Renal cortical epithelial cell (primary cell): ENCODE measurements at regions not wholly inside any gene's neighbourhood (a gene's known extent, or its start where the extent isn't known, plus 50 kb on each side); places are given as distances from the start of the nearest gene placed in this dataset.
A peak's percentile ranks its signal among the peaks of the same experiment; 100 is the strongest.
"Not testable (repeated sequence)": the region's sequence is repeated elsewhere in the genome, so short reads cannot be mapped to it uniquely, and the experiment has no call there.

Experiments
- DNase-seq: peaks from one replicate; pipeline ENCODE4 v3.0.0-alpha.2; 2011; ENCODE audit warnings: low read depth

DNA sequence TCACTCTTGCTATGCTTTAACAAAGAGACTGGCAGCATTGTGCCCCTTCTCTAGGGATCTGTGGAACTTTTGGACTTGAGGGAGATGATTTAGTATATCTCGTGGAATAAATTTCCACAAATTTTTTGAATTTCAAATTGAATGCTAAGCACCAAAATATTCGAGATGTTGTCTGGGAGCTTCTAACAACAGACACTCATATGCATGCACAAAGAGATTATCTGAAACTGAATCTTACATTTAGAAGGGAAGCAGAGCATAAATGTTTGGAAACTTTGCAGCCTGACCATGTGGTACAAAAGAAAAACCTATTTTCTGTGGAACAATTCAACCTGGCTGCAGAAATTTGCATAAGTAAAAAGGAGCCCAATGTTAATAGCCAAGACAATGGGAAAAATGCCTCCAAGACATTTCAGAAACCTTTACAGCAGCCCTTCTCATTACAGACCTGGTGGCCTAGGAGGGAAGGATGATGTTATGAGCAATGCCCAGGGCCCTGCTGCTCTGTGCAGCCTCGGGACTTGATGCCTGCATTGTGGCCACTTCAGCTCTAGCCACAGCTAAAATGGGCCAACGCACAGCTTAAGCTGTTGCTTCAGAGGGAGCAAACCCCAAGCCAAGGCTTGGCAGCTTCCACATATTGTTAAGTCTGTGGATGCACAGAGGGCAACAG, 285.8 kb upstream of the FAM174A start:
- no peak for DNase-seq

DNA sequence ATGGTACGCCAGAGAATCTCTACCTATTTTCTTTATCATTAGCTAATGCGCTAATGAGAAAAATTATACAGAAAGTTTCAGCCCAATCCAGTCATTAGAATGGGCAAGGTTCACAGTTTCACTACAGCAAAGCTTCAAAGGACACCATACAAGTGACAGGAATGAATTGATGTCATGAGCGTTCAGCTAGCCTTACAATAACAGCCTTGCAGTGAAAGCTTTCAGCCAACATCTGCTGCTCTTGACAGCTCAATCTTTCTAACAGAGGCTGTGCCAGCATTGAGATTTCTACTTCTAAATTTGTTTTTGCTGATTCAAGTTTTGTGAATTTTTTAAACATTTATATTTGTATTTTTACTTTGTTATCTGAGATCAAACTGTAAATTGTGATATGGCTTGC, 302.4 kb upstream of the FAM174A start:
- no peak for DNase-seq

DNA sequence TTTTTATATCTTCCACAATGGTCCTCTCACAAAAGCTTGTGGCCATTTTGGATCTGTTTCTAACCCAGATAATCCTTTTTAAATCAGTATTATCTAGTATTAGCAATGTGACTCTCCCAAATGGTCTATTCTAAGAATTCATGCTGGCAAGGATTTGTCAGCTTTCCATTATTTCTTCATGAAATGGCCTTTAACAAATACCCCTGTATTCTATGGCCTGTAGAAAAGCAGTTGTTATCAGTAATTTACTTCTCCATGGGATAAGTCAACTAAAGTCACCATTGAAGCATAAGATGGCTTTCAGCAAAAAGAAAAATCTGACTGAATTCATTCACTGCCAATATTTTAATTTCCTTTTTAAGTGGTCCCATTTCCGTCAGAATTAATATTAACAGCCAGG, 346.4 kb upstream of the FAM174A start:
- no peak for DNase-seq

DNA sequence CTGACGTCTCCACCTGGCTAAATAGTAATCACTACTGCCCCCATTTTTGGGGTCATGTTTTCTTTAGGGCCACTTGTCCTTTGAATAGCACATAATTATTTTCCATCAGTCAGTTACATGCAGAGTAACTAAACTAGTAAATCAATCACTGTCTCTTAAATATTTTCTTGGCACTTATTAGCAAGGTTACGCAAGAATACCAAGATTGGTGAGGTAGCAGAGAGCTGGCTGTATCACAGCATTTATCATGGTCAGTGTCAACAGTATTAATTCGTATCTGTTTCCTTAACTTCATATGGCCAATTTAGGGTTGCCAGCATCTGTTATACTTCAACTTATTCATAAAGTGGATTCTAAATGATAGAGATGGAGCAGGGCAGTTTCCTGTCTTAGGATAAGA, 346.8 kb upstream of the FAM174A start:
- DNase-seq = peak; percentile 51

DNA sequence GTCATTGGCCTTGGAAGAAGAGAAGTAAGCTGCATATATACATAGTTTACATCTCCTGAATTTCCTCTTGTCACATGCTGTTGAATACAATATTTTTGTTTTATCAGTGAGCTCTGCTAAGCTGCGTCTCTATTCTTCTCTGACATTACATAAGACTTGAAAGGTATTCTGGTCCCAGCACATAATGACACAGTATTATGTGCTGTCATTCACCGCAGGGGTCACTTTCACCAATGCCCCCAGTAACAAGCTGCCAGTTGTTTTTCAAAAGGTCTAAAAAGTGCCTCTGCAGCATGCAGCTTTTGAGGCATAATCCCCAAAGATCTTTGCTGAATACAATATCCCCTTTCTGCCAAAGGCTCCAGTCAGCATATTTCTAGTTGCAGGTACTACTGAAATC, 349.0 kb upstream of the FAM174A start:
- no peak for DNase-seq

DNA sequence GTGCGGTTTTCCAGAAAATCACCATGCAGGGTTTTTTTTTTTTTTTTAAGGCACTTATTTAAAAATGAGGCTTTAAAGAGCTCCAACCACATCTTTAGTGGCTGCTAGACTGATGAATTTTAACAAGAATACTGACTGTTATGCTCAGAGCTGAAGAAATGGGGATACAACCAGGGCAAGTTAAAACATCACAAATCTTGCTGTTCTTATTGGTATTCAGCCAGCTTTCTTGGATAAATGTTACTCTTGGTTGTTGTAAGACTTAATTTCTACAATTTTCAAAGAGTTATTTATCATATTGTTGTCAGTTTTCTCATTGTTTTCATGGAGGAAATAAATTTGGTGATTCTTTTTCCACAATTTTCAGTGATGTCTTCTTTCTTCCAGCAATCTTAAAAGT, 352.8 kb upstream of the FAM174A start:
- no peak for DNase-seq

DNA sequence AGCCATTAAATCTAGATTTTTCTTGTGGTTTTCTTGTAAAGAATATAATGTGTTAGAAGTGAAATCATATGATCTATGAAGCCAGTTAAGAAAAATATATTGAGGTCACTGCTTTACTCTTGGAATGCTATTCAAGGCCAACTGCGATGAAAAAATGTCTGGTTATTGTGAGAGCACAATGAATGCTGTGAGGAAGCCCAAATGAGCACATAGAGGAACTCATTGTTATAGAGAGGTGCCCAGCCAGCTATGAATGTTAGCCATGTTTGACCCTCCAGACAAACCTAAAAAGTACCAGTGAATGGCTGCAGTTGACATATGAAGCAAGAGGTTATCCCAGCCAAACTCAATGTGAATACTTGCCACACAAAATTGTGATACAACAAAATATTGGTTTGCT, 359.8 kb upstream of the FAM174A start:
- DNase-seq = no peak

DNA sequence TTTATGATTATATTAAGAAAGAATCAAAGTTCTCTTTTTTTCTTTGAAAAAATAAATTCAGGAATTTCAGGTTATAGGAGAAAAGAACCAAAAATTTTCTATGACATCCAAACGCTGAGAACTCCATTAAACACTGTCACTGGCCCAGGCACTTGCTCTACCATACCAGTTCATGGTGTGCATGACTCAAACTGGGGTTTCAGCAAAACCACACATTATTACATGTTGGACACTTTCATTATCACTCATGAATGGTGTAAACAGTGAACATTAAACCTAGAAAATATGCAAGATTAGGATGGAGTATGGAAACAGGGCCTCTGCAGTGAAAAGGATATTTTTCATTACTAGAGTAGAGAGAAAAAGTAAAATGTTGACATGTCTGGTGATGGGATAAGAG, 369.9 kb upstream of the FAM174A start:
- no peak for DNase-seq

DNA sequence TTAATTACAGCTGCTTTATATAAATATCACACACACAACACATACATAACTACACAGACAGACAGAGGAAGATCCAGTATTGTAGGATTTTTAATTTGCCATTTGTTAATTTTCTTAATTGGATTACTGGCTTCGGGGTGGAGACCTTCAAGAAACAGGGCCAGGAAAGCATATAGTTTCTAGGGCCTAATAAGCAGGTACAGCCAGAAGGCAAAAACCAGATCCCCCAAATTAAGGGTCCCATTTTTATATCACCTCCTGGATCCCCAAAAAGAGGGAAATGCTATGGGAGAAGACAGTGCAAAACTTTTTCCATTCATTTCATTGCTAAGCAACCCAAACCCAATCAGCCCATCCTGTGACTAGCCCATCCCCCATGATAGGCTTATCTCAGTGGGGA, 373.3 kb upstream of the FAM174A start:
- DNase-seq = no peak

DNA sequence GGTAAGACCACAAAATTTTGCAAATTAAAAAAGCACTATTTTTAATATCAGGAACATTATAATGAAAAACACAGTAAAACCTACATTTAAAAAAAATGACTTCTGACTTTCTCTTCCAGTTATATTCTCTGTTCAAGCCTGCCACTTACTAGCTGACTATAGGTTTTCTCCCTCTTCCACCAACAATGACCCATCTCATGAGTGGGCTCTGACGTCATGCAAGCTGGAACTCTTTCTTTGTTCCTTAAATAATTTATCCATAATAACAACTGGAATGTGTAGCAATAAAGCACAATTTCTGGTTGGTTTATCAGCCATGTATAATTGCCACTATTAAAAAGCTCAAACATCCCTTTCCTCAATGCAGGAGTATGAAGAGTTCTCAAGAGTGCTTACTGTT, 378.1 kb upstream of the FAM174A start:
- no peak for DNase-seq

DNA sequence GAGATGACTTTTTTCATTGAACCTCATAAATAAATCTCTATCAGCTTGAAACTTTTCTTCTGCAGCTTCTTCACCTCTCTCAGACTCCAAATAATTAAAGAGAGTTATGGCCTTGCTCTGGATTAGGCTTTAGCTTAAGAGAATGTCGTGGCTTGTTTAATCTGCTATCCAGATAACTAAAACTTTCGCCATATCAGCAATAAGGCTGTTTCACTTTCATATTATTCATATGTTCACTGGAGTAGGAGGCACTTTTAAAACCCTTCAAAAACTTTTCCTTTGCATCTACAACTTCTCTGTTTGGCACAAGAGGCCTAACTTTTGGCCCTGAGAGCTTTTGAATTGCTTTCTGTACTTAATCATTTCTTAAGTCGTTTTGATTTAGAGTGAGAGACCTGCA, 386.9 kb upstream of the FAM174A start:
- no peak for DNase-seq

DNA sequence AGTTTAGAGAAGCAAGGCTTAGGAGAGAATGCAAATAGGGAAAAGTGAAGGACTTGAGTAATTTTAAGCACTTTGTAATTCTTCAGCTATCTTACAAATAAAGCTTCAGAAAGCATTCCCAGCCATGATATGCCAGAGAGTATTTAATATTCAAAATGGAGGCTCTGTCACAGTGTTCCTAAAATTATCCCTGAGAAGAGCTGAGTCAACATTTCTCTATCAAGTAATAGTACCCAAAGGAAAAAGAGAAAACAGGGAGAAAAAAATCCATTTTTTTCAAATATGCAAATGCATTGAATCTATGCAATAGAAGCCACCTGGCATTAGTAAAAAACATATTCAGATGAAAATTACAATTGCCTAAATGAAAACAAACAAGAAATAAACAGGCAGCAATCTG, 392.6 kb upstream of the FAM174A start:
- DNase-seq = no peak

DNA sequence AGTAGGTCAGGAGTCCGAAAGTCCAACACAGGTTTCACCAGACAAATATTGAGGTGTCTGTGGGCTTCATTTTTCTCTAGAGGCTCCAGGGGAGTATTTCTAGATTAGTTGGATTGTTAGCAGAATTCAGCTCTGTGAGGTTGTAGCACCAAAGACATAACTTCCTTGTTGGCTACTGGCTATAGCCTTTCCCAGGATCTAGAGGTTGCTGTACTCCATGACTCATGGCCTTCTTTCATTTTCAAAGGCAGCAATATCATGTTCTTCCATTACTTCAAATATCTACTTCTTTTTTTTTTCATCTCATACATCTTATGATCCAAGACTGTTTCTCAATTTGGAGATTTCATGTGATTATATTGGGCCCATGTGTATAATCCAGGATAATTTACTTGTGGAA, 404.0 kb upstream of the FAM174A start:
- DNase-seq = peak; percentile 75

DNA sequence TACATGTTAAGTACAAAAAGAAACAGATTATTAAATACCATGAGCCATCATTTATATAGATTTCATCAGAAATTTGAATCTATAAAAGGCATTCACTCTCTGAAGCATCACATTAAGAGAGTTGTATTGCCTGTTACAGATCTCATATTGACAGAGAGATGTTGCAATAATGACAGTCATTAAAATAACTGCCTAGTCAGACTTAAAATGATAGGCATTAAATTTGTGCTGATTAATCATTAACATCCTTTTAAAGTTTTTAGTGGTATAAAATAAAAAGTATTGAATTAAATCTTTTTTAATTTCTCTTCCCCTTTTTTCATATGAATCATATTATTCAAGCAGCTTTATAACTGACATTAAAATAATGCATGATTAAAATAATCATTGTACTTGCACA, 404.9 kb upstream of the FAM174A start:
- peak; percentile 55 for DNase-seq

DNA sequence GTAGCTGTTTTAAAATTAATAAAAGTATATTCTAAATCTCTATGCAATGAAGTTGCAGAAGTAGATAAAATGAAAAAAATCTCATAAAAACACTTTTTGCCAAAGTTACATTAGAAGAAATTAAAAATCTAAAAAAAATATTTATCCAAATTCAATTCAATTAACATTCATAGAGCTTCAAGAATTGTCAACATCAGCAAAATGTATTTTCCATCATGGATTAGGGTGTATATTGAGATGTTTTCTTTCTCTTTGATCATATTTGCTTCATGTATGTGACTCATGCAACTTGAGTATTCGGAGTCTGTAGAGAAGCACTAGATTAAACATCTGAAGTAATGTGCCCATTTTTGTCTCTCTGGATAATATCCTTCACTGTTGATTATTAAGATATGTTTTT, 415.3 kb upstream of the FAM174A start:
- no peak for DNase-seq

DNA sequence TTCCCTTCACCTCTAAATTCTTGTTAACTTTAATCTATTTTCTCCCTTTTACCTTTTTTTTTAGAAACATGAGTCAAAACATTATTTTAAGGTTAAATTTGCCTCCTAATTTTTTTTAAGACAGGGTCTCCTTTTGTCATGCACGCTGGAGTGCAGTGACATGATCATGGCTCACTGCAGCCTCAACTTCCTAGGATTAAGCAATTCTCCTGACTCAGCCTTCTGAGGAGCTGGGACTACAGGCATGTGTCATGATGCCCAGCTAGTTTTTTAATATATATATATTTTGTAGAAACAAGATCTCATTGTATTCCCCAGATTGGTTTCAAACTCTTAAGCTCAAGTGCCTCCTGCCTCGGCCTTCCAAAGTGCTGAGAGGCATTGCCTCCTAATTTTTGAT, 424.7 kb upstream of the FAM174A start:
- peak; percentile 9 for DNase-seq

DNA sequence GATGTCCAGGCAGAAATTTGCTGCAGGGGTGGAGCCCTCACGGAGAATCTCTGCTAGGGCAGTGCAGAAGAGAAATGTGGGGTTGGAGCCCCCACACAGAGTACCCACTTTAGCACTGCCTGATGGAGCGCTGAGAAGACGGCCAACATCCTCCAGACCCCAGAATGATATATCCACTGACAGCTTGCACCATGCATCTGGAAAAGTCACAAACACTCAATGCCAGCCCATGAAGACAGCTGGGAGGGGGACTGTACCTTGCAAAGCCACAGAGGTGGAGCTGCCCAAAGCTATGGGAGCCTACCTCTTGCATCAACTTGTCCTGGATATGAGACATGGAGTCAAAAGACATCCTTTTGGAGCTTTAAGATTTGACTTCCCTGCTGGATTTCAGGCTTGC, 426.3 kb upstream of the FAM174A start:
- DNase-seq = no peak

DNA sequence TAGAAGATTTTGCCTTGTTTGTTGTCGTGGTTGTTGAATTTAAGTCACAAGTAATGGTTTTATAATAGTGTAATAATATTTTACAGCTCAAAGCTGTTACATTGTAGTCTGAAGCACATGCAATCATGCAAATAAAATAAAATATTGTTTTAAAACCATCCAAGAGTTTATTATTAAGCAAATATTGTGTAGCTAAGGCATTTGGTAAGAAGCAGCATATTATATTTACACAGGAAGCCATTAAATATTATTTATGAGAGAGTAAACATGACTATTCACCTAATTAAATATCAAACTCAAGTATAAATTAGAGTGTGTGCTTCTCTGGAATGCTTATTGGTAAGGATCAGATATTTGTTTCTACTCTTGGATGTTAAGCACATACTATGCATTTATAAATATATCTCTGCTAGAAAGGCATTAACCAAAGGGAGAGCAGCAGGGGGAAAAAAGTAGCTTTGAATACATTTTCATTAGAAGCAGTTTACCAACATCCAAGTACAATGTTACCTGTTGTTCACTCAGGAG, 431.5 kb upstream of the FAM174A start:
- not testable (repeated sequence) for DNase-seq

DNA sequence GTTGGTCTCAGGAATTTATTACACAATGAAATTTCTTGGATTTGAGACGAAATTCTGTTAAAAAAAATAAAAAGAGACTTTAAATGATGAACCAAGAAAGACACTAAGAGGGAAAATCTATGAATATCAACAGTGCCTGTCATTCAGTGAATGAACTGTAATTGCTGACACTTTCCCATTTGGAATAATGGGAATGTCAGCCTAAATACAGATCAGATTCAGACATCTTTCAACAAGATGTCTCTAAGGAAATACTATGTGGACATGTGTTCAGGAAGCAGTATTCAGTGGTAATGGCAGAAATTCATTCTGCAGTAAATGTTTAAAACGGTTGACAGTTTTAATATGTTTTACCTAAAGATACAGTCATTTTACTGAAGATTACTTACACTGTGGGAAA, 433.7 kb upstream of the FAM174A start:
- DNase-seq = not testable (repeated sequence)

DNA sequence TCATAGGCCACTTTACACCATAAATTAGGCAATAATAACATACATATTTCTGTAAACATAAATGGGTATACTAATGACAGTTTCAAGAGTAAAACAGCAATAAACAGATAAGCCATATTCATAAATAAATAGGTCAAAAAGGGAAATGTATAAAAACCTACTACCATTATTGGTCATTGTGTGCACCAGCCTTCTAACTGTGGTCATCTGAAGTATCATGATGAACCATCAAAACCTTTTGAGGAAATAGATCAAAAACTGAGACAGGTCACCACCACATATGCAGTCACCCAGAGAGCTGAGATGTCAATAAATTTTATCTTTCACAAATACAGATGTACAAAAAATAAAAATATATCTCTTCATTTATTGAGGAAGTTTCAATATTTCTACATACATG, 438.8 kb upstream of the FAM174A start:
- DNase-seq = not testable (repeated sequence)

DNA sequence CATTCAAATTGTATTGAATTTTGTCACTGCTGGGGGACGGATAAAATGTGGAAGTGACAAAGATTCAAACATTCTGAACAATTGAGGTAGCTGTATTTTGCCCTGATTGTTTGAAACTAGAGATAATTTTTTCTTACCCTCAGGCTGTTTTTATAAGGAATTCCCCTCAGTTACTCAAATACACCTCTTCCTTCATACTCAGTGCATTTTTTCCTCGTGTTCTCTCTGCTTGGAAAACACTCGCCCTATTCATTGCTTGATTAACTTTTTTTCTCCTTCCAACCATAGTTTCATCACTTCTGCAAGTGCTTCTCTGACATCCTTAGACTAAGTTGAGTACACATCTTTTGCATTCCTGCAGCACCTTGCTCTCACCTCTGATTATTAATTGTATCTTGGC, 454.5 kb upstream of the FAM174A start:
- DNase-seq = peak; percentile 16

DNA sequence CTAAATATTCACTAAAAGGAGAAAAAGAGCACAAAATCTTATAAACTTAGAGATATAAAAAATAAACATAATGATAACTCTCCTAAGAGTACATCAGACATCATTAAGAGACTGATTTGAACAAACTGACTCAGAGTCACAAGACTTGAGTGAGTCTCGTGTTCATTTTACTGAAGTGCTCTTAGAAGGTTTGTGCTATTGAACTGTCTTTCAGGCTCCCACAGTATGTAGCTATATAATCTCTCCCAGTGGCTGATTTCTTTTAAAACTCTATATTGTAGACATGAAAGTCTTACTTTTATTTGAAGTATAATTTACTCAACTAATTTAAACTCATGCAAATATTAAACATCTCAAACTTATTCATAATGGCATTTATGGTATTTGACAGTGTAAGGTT, 456.0 kb upstream of the FAM174A start:
- not testable (repeated sequence) for DNase-seq

DNA sequence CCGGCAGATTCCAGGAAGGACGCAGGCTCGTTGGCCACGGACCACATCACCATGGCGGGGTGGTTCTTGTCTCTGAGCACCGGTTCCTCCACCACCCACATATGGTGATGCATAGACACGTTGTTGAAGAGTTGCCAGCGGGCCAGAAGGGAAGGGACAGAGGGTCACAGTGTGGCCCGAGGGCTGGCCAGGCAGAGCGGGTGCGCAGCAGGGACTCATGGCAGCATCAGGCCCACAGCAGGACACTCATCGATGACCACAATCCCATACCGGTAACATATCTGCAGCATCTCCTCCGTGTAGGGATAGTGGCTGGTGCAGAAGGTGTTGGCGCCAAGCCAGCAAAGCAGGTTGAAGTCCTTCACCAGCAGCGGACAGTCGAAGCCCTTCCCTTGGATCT, 469.2 kb upstream of the FAM174A start:
- DNase-seq = not testable (repeated sequence)

DNA sequence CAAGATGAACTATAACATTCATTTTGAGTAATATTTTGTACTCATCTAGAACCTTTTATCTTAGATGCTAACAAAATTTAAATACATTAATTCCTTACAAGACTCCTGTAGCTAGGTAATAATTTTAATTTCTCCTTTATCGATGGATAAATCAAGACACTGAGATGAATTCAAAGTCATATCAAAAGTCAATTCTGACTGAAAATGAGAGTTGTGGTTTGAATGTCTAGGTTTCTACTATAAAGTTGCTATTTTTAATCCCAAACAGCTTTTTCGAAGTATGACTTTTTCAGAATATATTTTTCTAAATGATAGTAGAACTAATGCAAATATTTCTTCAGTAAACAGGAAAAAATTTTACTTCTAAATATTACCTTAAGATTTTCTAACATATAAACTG, 491.7 kb upstream of the FAM174A start:
- DNase-seq = no peak
